Glomerular visceral epithelial cell (primary cell): ENCODE measurements at regions not wholly inside any gene's neighbourhood (a gene's known extent, or its start where the extent isn't known, plus 50 kb on each side); places are given as distances from the start of the nearest gene placed in this dataset.
A peak's percentile ranks its signal among the peaks of the same experiment; 100 is the strongest.
"Not testable (repeated sequence)": the region's sequence is repeated elsewhere in the genome, so short reads cannot be mapped to it uniquely, and the experiment has no call there.

Experiments
- DNase-seq: peaks from one replicate; pipeline ENCODE4 v3.0.0-alpha.2; 2016; ENCODE audit errors: extremely low spot score

DNA sequence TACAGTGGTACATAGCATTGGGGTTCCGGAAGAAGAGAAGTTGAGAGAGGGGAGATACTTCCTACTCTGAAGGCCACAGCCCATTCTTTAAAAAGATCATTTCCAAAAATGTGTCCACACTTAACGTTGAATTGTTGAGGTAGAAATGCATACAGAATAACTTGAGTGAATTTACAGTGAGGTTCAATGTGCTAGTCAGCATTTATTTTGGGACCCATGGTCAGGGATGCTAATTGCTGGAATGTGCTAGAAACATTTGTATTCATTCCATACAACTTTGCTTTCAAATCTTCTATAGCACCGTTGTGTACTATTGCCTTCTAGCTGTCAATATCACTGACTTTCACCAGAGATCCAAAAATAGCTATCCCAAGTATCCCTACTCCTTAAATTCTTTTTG, 325.9 kb downstream of the SATB2 start:
- no peak for DNase-seq

DNA sequence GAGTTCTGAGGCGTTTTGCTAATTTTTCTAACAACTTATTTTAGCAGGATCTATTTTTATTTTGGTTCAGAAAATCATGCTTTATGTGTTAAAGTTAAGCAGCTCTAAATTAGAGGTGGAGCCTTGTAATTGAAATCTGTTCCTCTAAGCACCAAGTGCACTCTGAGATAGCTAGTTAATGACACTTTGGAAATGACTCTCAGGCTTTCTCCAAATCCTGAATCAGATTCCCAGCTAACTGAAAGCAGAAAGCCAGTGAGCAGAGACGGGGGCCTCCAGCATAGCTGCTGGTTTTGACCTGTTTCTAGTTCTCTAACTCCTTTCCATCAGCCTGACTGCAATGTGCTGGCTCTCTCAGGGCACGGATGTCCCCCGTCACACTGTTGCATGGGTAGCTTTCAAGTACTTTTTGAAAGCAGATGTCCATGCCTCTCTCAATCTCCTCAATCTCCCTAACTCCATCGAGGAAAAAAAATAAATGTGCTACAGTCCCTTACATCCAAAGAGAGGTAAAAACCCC, 326.5 kb downstream of the SATB2 start:
- DNase-seq = no peak

DNA sequence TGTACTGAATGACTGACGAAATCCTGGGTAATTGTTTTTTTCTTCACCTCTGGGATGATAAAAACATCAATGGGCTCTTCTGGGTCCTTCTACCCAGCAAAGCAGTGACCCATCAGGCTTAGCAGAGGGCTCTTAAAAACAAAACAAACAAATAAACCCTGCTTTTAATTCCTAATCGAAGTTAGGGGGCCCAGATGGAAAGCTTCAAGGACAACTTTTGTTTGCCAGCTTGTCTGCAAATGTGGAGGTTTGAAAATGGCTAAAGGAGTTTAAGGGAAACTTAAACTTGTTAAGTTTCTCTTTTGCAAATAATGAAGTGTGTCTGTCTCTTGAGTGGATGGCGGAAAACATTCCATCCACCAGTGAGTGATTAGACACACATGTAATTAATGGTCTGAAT, 327.2 kb downstream of the SATB2 start:
- no peak for DNase-seq

- no peak for DNase-seq
Measured at GRCh38 chr2:199128476-199129229, 329.1 kb downstream of the SATB2 start.

GRCh38 chr2:199119796-199120195, 337.9 kb downstream of the SATB2 start:
- no peak for DNase-seq

DNA sequence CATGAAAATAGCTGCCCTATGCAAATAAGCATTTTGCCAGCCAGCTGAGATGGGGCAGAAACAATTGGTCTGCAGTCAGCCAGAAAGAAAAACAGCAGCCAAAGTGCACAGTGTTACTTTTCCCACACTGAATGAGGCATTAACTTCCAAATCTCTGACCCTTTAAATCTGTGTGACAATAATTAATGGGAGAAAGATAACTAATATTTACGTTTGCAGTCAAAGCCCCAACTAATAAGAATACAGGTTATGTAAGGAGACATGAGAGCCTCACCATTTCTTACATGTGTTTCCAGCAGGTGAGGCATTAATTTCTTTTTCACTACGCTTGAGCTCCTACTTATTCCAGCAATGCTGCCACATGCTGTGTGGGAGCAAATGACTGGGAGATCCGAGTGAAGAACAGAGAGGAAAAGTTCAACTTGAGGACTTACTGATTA, 339.0 kb downstream of the SATB2 start:
- DNase-seq = no peak

GRCh38 chr2:199115169-199115568, 342.6 kb downstream of the SATB2 start:
- DNase-seq = no peak

- DNase-seq = no peak
Measured at GRCh38 chr2:199113111-199113510, 344.6 kb downstream of the SATB2 start.

GRCh38 chr2:199111458-199111857, 346.3 kb downstream of the SATB2 start:
- no peak for DNase-seq

DNA sequence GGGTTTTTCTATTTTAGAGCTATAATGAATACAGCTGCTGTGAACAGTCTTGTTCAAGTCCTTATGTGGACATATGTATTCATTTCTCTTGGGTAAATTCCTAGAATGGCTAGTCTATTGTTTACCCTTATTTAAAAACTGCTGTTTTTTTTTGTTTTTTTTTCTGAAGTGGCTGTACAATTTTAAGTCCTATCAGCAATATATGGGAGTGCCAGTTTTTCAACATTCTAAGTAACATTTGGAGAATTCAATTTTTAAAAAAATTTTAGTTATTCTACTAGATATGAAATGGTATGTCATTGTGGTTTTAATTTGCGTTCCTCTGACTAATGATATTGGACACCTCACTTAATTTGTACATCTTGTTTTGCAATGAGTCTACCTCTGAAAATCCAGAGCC, 349.7 kb downstream of the SATB2 start:
- DNase-seq = no peak

- no peak for DNase-seq
Measured at GRCh38 chr2:199105826-199106225, 351.9 kb downstream of the SATB2 start.

DNA sequence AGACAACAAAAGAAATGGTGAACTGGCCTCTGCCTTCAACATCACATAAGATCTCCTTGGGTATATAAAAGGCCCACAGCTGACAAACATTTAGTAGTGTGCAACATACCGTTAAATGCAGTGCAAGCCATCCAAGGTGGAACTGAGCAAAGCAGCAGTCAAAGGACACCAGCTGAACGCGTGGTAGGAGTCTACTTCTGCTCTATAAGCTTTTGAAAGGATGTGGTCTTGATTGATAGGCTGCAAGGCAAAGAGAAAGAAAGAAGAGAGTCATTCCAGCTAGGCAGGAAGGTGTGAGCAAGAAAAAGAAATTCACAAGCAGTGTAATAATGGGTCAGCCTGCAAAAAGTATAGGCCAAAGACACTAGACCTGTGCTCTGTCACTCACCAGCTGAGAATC, 356.3 kb downstream of the SATB2 start:
- no peak for DNase-seq

- peak; percentile 59 for DNase-seq
Measured at GRCh38 chr2:199100326-199101110, 357.2 kb downstream of the SATB2 start.

DNA sequence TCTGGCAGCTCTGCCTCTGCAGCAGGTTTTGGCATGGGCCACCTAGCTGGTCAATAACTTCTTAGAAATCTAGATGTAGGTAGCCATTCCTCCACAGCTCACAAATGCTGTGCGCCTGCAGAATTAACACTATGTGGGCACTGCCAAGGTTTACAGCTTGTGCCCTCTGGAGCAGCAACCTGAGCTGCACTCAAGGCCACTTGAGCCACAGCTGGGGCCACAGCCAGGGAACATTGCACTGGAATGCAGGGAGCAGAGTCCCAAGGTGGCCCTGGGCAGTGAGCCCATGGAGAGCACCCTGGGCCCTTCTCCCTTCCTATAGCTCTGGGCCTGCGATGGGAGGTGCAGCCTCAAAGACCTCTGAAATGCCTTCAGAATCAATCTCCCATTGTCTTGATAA, 365.3 kb downstream of the SATB2 start:
- DNase-seq = no peak

DNA sequence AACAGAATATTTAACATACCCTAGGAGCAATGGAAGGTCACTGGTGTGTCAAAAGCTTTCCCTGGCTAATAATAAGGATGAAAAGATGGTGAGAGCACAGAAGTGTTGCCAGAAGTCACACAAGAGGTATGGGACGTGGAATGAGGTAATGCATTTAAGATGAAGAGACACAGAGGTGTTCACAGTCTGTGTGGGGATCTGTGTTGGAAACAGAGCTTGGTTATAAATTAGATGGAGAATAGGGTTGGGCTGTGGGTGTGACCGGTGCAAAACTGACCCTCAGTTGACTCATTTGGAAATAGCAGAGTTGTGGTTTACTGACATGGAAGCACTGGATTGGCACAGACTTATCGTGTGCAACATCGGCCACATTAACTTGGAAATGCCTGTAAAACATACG, 372.5 kb downstream of the SATB2 start:
- peak; percentile 3 for DNase-seq

GRCh38 chr2:199070322-199070949, 387.3 kb downstream of the SATB2 start:
- DNase-seq = no peak

DNA sequence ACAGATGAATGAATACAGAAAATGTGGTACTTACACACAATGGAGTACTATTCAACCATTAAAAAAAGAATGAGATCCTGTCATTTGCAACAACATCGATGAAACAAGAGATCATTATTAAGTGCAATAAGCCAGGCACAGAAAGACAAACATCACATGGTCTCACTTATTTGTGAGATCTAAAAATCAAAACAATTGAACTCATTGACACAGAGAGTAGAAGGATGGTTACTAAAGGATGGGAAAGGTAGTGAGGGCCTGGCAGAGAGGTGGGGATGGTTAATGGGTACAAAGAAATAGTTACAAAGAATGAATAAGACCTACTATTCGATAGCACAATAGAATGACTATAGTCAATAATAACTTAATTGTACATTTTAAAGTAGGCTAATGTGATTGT, 393.5 kb downstream of the SATB2 start:
- DNase-seq = no peak

GRCh38 chr2:199057936-199058335, 399.8 kb downstream of the SATB2 start:
- DNase-seq = no peak

GRCh38 chr2:199055336-199055735, 402.4 kb downstream of the SATB2 start:
- DNase-seq = no peak

- no peak for DNase-seq
Measured at GRCh38 chr2:199042660-199043379, 414.9 kb downstream of the SATB2 start.

GRCh38 chr2:199040522-199040921, 417.2 kb downstream of the SATB2 start:
- no peak for DNase-seq

- not testable (repeated sequence) for DNase-seq
Measured at GRCh38 chr2:199033761-199034160, 424.0 kb downstream of the SATB2 start.
